A673 (cell line): ENCODE measurements at regions not wholly inside any gene's neighbourhood (a gene's known extent, or its start where the extent isn't known, plus 50 kb on each side); places are given as distances from the start of the nearest gene placed in this dataset.

Experiments used
- BruUV-seq: library from RNA; stranded (reverse); fragments of 400-500 nt; replicated peaks from 2 replicates; lab custom pipeline; 2021; lab: Mats Ljungman, UMichigan
- CTCF ChIA-PET: fragments of 300-600 bp; sonication (Branson Sonifier 250); formaldehyde crosslinking; loops from one replicate; lab custom pipeline; 2022; ENCODE audit warnings: antibody characterized with exemption; lab: Charles Lee
- POLR2A ChIA-PET: fragments of 300-600 bp; sonication (Branson Sonifier 250); formaldehyde crosslinking; loops from one replicate; lab custom pipeline; 2022; ENCODE audit warnings: antibody characterized with exemption; ENCODE audit not compliant: low non-redundant PET; lab: Charles Lee
- DNase-seq: peaks from one replicate; pipeline ENCODE4 v3.0.0-alpha.2; 2015; ENCODE audit warnings: low spot score
- H3K27ac ChIP-seq: fragments of 200-600 bp; sonication (generic); 2 replicates; pipeline ENCODE4 v1.5.1; 2016; ENCODE audit warnings: mixed run types, low read depth, mild to moderate bottlenecking, mixed read lengths, antibody characterized with exemption, low read length; ENCODE audit not compliant: poor library complexity, severe bottlenecking
- H3K27me3 ChIP-seq: fragments of 200-600 bp; sonication (generic); replicated peaks from 2 replicates; pipeline ENCODE4 v1.6.1; 2017; ENCODE audit warnings: mixed run types, low read depth, mild to moderate bottlenecking, mixed read lengths, antibody characterized with exemption, low read length; ENCODE audit not compliant: insufficient read depth, poor library complexity
- H3K36me3 ChIP-seq: fragments of 200-600 bp; sonication (generic); 2 replicates; pipeline ENCODE4 v1.6.1; 2016; ENCODE audit warnings: mixed run types, mild to moderate bottlenecking, mixed read lengths, antibody characterized with exemption, low read length; ENCODE audit not compliant: insufficient read depth, poor library complexity, severe bottlenecking
- H3K4me1 ChIP-seq: fragments of 200-600 bp; sonication (generic); 2 replicates; pipeline ENCODE4 v1.6.1; 2017; ENCODE audit warnings: mixed run types, mild to moderate bottlenecking, mixed read lengths, antibody characterized with exemption, low read length; ENCODE audit not compliant: insufficient read depth, poor library complexity, severe bottlenecking
- H3K4me3 ChIP-seq: fragments of 200-600 bp; sonication (generic); 2 replicates; pipeline ENCODE4 v1.5.1; 2016; ENCODE audit warnings: low read depth, mixed run types, mild to moderate bottlenecking, mixed read lengths, low read length; ENCODE audit not compliant: poor library complexity, severe bottlenecking
- H3K9me3 ChIP-seq: fragments of 200-600 bp; sonication (generic); 2 replicates; pipeline ENCODE4 v1.6.1; 2016; ENCODE audit warnings: mixed run types, low read depth, mild to moderate bottlenecking, mixed read lengths, antibody characterized with exemption, low read length; ENCODE audit not compliant: poor library complexity, severe bottlenecking
- CTCF ChIP-seq: fragments of 300-800, 200-600 bp; sonication (generic); conservative IDR thresholded peaks from 2 replicates; pipeline ENCODE4 v1.5.1; 2017; ENCODE audit warnings: low read depth, mild to moderate bottlenecking, antibody characterized with exemption, low read length, moderate library complexity, mixed read lengths
- EZH2 ChIP-seq: fragments of 200-600 bp; sonication (generic); IDR thresholded peaks from 2 replicates; pipeline ENCODE4 v1.6.1; 2017; ENCODE audit warnings: borderline replicate concordance, low read depth, mild to moderate bottlenecking, mixed read lengths, antibody characterized with exemption, low read length; ENCODE audit not compliant: poor library complexity, severe bottlenecking
- intact Hi-C: fragments of 100-400 bp; cut with micrococcal nuclease; formaldehyde crosslinking; loops from one replicate; pipeline ENCODE4 v1.10.0; 2022; ENCODE audit not compliant: unreplicated experiment

- Histone ChIP-seq H3K4me3 (no peak overlapping the region), H3K27me3 (no peaks in the 10 kb centered on the region), H3K36me3 (no peaks in the 10 kb centered on the region), H3K27ac (no peak overlapping the region), H3K4me1 (no peaks in the 10 kb centered on the region), H3K9me3 (no peaks in the 10 kb centered on the region)
- intact Hi-C loops = no loop called here
- POLR2A ChIA-PET = no interaction called here
- DNase-seq = no peak
- no TSS peak for BruUV-seq
- CTCF ChIA-PET = no interaction called here
- TF ChIP-seq EZH2 (no peak), CTCF (no peak)
Observed at GRCh38 chr3:189100866-189101265, 70.9 kb upstream of the TPRG1 start.

GRCh38 chr3:189101594-189101993 lies 70.2 kb upstream of the TPRG1 start:
- BruUV-seq = no TSS peak
- CTCF ChIA-PET = no interaction called here
- Histone ChIP-seq H3K9me3 (no peaks in the 10 kb centered on the region), H3K27me3 (no peaks in the 10 kb centered on the region), H3K4me1 (no peaks in the 10 kb centered on the region), H3K4me3 (no peak overlapping the region), H3K36me3 (no peaks in the 10 kb centered on the region), H3K27ac (no peak overlapping the region)
- no peak for DNase-seq
- no peak for TF ChIP-seq EZH2
- POLR2A ChIA-PET = no interaction called here
- intact Hi-C loops = no loop called here

GRCh38 chr3:189103208-189103607 lies 68.6 kb upstream of the TPRG1 start:
- H3K9me3 ChIP-seq = no peaks in the 10 kb centered on the region
- TF ChIP-seq EZH2 = no peak
- no peak for TF ChIP-seq CTCF
- H3K4me3 ChIP-seq = no peak overlapping the region
- H3K36me3 ChIP-seq = no peaks in the 10 kb centered on the region
- no peak overlapping the region for H3K27ac ChIP-seq
- H3K4me1 ChIP-seq = no peaks in the 10 kb centered on the region
- intact Hi-C loops = no loop called here
- DNase-seq = no peak
- no TSS peak for BruUV-seq
- ChIA-PET CTCF (no interaction called here), POLR2A (no interaction called here)
- no peaks in the 10 kb centered on the region for H3K27me3 ChIP-seq

- Histone ChIP-seq H3K36me3 (no peaks in the 10 kb centered on the region), H3K9me3 (no peaks in the 10 kb centered on the region), H3K27ac (no peak overlapping the region), H3K4me3 (no peak overlapping the region), H3K27me3 (no peaks in the 10 kb centered on the region), H3K4me1 (no peaks in the 10 kb centered on the region)
- DNase-seq = no peak
- no TSS peak for BruUV-seq
- POLR2A ChIA-PET = no interaction called here
- CTCF ChIA-PET = no interaction called here
- TF ChIP-seq CTCF = no peak
- no peak for TF ChIP-seq EZH2
- intact Hi-C loops = no loop called here
Observed at GRCh38 chr3:189108067-189108466, 63.7 kb upstream of the TPRG1 start.
